SK-N-SH treated with all-trans-retinoic acid at 6 μM for 48 hours (cell line): ENCODE measurements at regions not wholly inside any gene's neighbourhood (a gene's known extent, or its start where the extent isn't known, plus 50 kb on each side); places are given as distances from the start of the nearest gene placed in this dataset.

Source experiments
- ATAC-seq: fragments of 200-7000 bp; cut with Tn5 transposase; 3 replicates; pipeline ENCODE4 v1.9.1; 2020; ENCODE audit warnings: mild to moderate bottlenecking, moderate library complexity
- ARNTL ChIP-seq: fragments of 450-650 bp; formaldehyde crosslinking; IDR thresholded peaks from 2 replicates; pipeline ENCODE4 v1.5.0; 2020; ENCODE audit warnings: low read depth, mild to moderate bottlenecking, moderate library complexity, borderline replicate concordance
- BACH2 ChIP-seq: fragments of 250-450 bp; sonication (Bioruptor Pico); IDR thresholded peaks from 2 replicates; pipeline ENCODE4 v1.9.0; 2021; ENCODE audit warnings: mild to moderate bottlenecking, borderline replicate concordance
- CSDC2 ChIP-seq: fragments of 250-450 bp; sonication (Bioruptor Pico); IDR thresholded peaks from 2 replicates; pipeline ENCODE4 v1.5.0; 2020; ENCODE audit warnings: mild to moderate bottlenecking, moderate library complexity
- ESRRG ChIP-seq: fragments of 250-450 bp; sonication (Bioruptor Pico); IDR thresholded peaks from 2 replicates; pipeline ENCODE4 v1.6.1; 2021; ENCODE audit warnings: mild to moderate bottlenecking
- GLIS3 ChIP-seq: fragments of 250-450 bp; sonication (Bioruptor Pico); IDR thresholded peaks from 2 replicates; pipeline ENCODE4 v1.5.0; 2020; ENCODE audit warnings: mild to moderate bottlenecking, moderate library complexity
- OSR1 ChIP-seq: fragments of 250-450 bp; sonication (Bioruptor Pico); IDR thresholded peaks from 2 replicates; pipeline ENCODE4 v1.8.0; 2022; ENCODE audit warnings: moderate library complexity, mild to moderate bottlenecking, inconsistent platforms
- PPARA ChIP-seq: fragments of 250-450 bp; sonication (Bioruptor Pico); IDR thresholded peaks from 2 replicates; pipeline ENCODE4 v1.5.0; 2020; ENCODE audit warnings: mild to moderate bottlenecking, borderline replicate concordance
- RARB ChIP-seq: fragments of 250-450 bp; sonication (Bioruptor Pico); IDR thresholded peaks from 2 replicates; pipeline ENCODE4 v1.8.0; 2021; ENCODE audit warnings: mild to moderate bottlenecking, moderate library complexity
- SNAI2 ChIP-seq: fragments of 250-450 bp; sonication (Bioruptor Pico); IDR thresholded peaks from 2 replicates; pipeline ENCODE4 v1.5.0; 2020; ENCODE audit warnings: mild to moderate bottlenecking, moderate library complexity
- TCF4 ChIP-seq: fragments of 250-450 bp; sonication (Bioruptor Pico); IDR thresholded peaks from 2 replicates; pipeline ENCODE4 v1.8.0; 2021; ENCODE audit warnings: mild to moderate bottlenecking, moderate library complexity, borderline replicate concordance
- TOX ChIP-seq: fragments of 250-450 bp; sonication (Bioruptor Pico); IDR thresholded peaks from 2 replicates; pipeline ENCODE4 v1.8.0; 2021; ENCODE audit warnings: mild to moderate bottlenecking, moderate library complexity, borderline replicate concordance
- ZC3H10 ChIP-seq: fragments of 250-450 bp; sonication (Bioruptor Pico); IDR thresholded peaks from 2 replicates; pipeline ENCODE4 v1.5.1; 2021; ENCODE audit warnings: mild to moderate bottlenecking, moderate library complexity
- ZFP3 ChIP-seq: fragments of 250-450 bp; sonication (Bioruptor Pico); IDR thresholded peaks from 2 replicates; pipeline ENCODE4 v1.5.0; 2020; ENCODE audit warnings: mild to moderate bottlenecking, moderate library complexity
- ZFP30 ChIP-seq: fragments of 450-650 bp; formaldehyde crosslinking; IDR thresholded peaks from 2 replicates; pipeline ENCODE4 v1.5.0; 2022; ENCODE audit warnings: mild to moderate bottlenecking, moderate library complexity
- ZNF565 ChIP-seq: fragments of 450-650 bp; formaldehyde crosslinking; conservative IDR thresholded peaks from 2 replicates; pipeline ENCODE4 v1.5.0; 2020; ENCODE audit warnings: low read depth, mild to moderate bottlenecking, moderate library complexity
- ZNF70 ChIP-seq: fragments of 450-650 bp; formaldehyde crosslinking; IDR thresholded peaks from 2 replicates; pipeline ENCODE4 v1.5.0; 2020; ENCODE audit warnings: mild to moderate bottlenecking, moderate library complexity
- ZNF8 ChIP-seq: fragments of 450-650 bp; formaldehyde crosslinking; IDR thresholded peaks from 2 replicates; pipeline ENCODE4 v1.5.0; 2020; ENCODE audit warnings: mild to moderate bottlenecking, moderate library complexity
- TF ChIP-seq, protein P1 (sequence below): fragments of 250-450 bp; sonication (Bioruptor Pico); IDR thresholded peaks from 2 replicates; pipeline ENCODE4 v1.5.0; 2020; ENCODE audit warnings: mild to moderate bottlenecking, moderate library complexity
- TF ChIP-seq, protein P2 (sequence below): fragments of 250-450 bp; sonication (Bioruptor Pico); IDR thresholded peaks from 2 replicates; pipeline ENCODE4 v1.5.1; 2020; ENCODE audit warnings: low read depth, mild to moderate bottlenecking, moderate library complexity
- TF ChIP-seq, protein P3 (sequence below): fragments of 250-450 bp; sonication (Bioruptor Pico); IDR thresholded peaks from 2 replicates; pipeline ENCODE4 v1.5.1; 2021; ENCODE audit warnings: mild to moderate bottlenecking, moderate library complexity
- TF ChIP-seq, protein P4 (sequence below): fragments of 250-450 bp; sonication (Bioruptor Pico); IDR thresholded peaks from 2 replicates; pipeline ENCODE4 v1.8.0; 2020; ENCODE audit warnings: mild to moderate bottlenecking, moderate library complexity, borderline replicate concordance
- TF ChIP-seq, protein P5 (sequence below): fragments of 250-450 bp; sonication (Bioruptor Pico); IDR thresholded peaks from 2 replicates; pipeline ENCODE4 v1.8.0; 2021; ENCODE audit warnings: low read depth, mild to moderate bottlenecking, moderate library complexity, borderline replicate concordance

DNA sequence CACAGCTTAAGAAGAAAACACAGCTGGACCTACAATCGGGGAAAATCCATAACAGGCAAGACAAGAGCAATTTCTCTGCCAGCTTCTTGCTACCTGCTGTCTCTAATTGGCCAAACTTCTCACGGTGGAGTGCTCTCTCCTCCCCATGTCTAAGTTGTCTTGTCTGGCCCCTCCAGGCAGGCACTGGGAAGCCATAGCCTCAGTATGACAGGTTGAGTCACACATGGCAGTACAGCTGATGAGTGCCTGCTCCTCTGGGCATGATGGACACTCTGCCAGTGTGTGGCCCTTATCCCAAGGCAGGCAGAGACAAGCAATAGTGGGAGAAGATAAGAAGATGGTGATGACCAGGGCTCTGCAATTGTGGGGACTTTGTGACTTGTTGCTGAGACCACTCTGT, 551.8 kb downstream of the DIPK2A start (continued):
- TF ChIP-seq, protein P1, sequence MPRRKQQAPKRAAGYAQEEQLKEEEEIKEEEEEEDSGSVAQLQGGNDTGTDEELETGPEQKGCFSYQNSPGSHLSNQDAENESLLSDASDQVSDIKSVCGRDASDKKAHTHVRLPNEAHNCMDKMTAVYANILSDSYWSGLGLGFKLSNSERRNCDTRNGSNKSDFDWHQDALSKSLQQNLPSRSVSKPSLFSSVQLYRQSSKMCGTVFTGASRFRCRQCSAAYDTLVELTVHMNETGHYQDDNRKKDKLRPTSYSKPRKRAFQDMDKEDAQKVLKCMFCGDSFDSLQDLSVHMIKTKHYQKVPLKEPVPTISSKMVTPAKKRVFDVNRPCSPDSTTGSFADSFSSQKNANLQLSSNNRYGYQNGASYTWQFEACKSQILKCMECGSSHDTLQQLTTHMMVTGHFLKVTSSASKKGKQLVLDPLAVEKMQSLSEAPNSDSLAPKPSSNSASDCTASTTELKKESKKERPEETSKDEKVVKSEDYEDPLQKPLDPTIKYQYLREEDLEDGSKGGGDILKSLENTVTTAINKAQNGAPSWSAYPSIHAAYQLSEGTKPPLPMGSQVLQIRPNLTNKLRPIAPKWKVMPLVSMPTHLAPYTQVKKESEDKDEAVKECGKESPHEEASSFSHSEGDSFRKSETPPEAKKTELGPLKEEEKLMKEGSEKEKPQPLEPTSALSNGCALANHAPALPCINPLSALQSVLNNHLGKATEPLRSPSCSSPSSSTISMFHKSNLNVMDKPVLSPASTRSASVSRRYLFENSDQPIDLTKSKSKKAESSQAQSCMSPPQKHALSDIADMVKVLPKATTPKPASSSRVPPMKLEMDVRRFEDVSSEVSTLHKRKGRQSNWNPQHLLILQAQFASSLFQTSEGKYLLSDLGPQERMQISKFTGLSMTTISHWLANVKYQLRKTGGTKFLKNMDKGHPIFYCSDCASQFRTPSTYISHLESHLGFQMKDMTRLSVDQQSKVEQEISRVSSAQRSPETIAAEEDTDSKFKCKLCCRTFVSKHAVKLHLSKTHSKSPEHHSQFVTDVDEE = no peak
- TF ChIP-seq SNAI2 (CRISPR knock-in tag) (no peak), ESRRG (CRISPR knock-in tag) (no peak)
- TF ChIP-seq, protein P2, sequence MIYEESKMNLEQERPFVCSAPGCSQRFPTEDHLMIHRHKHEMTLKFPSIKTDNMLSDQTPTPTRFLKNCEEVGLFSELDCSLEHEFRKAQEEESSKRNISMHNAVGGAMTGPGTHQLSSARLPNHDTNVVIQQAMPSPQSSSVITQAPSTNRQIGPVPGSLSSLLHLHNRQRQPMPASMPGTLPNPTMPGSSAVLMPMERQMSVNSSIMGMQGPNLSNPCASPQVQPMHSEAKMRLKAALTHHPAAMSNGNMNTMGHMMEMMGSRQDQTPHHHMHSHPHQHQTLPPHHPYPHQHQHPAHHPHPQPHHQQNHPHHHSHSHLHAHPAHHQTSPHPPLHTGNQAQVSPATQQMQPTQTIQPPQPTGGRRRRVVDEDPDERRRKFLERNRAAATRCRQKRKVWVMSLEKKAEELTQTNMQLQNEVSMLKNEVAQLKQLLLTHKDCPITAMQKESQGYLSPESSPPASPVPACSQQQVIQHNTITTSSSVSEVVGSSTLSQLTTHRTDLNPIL = no peak

DNA sequence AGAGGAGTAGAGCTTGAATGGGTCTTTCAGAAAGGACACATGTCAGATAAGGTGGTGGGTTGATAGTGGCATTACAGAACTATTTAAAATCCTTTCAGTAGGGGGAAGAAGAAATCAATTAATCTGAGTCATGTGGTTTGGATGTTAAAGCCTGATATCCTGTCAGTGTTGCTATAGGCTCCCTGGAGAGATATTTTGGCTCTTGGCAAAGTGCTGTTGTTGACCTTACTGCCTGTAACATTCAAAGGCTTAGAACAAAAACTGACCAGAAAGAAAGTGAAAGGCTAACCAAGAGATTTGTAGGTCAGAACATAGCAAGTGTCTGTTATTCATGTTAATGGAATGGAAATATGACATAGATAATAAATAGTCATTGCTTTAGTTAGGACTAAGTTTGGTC, 552.9 kb downstream of the DIPK2A start:
- ATAC-seq = no peak

DNA sequence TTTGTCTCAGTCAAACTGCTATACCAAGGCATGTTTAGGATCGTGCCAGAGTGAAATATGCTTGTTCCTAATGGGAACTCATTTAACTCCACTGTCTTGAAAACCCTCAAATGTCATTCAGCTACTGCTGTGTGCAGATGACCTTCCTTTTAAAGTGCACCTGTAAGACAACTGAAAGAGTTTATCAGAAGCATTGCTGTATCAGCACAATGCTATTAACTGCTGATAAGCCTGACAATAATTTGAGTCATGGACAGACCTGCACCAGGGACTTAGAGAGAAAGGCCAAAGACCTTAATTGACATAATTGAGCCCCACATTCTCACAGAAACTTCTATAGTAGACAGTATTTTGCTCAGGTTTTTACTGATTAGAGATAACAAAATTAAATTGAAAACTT, 557.9 kb downstream of the DIPK2A start:
- ATAC-seq = no peak
- TF ChIP-seq PPARA (CRISPR knock-in tag) (no peak), CSDC2 (no peak), TOX (CRISPR knock-in tag) (no peak), SNAI2 (CRISPR knock-in tag) (no peak), ZNF70 (CRISPR knock-in tag) (no peak), OSR1 (no peak), ZC3H10 (CRISPR knock-in tag) (no peak), GLIS3 (CRISPR knock-in tag) (no peak)
- TF ChIP-seq, protein P2 = no peak
- TF ChIP-seq, protein P3, sequence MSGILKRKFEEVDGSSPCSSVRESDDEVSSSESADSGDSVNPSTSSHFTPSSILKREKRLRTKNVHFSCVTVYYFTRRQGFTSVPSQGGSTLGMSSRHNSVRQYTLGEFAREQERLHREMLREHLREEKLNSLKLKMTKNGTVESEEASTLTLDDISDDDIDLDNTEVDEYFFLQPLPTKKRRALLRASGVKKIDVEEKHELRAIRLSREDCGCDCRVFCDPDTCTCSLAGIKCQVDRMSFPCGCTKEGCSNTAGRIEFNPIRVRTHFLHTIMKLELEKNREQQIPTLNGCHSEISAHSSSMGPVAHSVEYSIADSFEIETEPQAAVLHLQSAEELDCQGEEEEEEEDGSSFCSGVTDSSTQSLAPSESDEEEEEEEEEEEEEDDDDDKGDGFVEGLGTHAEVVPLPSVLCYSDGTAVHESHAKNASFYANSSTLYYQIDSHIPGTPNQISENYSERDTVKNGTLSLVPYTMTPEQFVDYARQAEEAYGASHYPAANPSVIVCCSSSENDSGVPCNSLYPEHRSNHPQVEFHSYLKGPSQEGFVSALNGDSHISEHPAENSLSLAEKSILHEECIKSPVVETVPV (CRISPR knock-in tag) = no peak

More for the DNA sequence above, 552.9 kb downstream of the DIPK2A start:
- TF ChIP-seq ARNTL (CRISPR knock-in tag) = no peak

DNA sequence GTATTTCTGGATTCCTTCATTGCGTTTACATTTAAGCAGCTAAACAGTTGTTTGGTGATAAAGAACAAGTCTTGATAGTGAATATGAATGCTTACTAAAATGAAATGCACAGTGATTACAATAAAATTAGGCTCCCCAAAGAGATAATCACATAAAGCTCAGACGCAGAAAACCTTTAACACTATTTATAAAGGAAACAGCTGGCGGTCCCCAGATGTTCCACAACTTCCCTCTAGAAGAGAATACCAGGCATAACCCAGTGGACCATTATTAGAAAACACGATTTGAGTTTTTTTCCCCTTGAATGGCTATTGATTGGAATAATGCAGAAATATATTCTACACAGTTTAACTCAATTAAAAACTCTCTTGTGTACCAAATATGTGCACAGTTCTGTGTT, 573.2 kb downstream of the DIPK2A start:
- no peak for ATAC-seq
- TF ChIP-seq ARNTL (CRISPR knock-in tag) = no peak
- TF ChIP-seq PPARA (CRISPR knock-in tag) = no peak
- no peak for TF ChIP-seq ZFP3 (CRISPR knock-in tag)
- no peak for TF ChIP-seq OSR1
- no peak for TF ChIP-seq BACH2 (CRISPR knock-in tag)
- TF ChIP-seq, protein P4, sequence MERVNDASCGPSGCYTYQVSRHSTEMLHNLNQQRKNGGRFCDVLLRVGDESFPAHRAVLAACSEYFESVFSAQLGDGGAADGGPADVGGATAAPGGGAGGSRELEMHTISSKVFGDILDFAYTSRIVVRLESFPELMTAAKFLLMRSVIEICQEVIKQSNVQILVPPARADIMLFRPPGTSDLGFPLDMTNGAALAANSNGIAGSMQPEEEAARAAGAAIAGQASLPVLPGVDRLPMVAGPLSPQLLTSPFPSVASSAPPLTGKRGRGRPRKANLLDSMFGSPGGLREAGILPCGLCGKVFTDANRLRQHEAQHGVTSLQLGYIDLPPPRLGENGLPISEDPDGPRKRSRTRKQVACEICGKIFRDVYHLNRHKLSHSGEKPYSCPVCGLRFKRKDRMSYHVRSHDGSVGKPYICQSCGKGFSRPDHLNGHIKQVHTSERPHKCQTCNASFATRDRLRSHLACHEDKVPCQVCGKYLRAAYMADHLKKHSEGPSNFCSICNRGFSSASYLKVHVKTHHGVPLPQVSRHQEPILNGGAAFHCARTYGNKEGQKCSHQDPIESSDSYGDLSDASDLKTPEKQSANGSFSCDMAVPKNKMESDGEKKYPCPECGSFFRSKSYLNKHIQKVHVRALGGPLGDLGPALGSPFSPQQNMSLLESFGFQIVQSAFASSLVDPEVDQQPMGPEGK (CRISPR knock-in tag) = no peak
- TF ChIP-seq, protein P5, sequence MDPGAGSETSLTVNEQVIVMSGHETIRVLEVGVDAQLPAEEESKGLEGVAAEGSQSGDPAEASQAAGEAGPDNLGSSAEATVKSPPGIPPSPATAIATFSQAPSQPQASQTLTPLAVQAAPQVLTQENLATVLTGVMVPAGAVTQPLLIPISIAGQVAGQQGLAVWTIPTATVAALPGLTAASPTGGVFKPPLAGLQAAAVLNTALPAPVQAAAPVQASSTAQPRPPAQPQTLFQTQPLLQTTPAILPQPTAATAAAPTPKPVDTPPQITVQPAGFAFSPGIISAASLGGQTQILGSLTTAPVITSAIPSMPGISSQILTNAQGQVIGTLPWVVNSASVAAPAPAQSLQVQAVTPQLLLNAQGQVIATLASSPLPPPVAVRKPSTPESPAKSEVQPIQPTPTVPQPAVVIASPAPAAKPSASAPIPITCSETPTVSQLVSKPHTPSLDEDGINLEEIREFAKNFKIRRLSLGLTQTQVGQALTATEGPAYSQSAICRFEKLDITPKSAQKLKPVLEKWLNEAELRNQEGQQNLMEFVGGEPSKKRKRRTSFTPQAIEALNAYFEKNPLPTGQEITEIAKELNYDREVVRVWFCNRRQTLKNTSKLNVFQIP (CRISPR knock-in tag) = no peak
- no peak for TF ChIP-seq ZNF565 (CRISPR knock-in tag)
- TF ChIP-seq TCF4 = no peak
- TF ChIP-seq ZFP30 (CRISPR knock-in tag) = no peak
- TF ChIP-seq, protein P1 = no peak
- TF ChIP-seq TOX (CRISPR knock-in tag) = no peak
- TF ChIP-seq ZNF8 (CRISPR knock-in tag) = no peak
- TF ChIP-seq SNAI2 (CRISPR knock-in tag) = no peak
- no peak for TF ChIP-seq CSDC2
- TF ChIP-seq GLIS3 (CRISPR knock-in tag) = no peak
- no peak for TF ChIP-seq ESRRG (CRISPR knock-in tag)
- no peak for TF ChIP-seq RARB (CRISPR knock-in tag)
- TF ChIP-seq ZC3H10 (CRISPR knock-in tag) = no peak
